ENCODE measurements at regions not wholly inside any gene's neighbourhood (a gene's known extent, or its start where the extent isn't known, plus 50 kb on each side); places are given as distances from the start of the nearest gene placed in this dataset.

GRCh38 chr13:23952796-23953195 lies 55.5 kb upstream of the C1QTNF9B start:
- no peak for TF ChIP-seq CTCF (IDR thresholded peaks at IDR 0.05; ENCODE audit: poor library complexity, severe bottlenecking)
- no peak for TF ChIP-seq POLR2AphosphoS5 (IDR thresholded peaks at IDR 0.05)
- no peak for TF ChIP-seq MXI1 (conservative IDR thresholded peaks at IDR 0.05; ENCODE audit: poor library complexity, severe bottlenecking)
- no peak for TF ChIP-seq EZH2 (IDR thresholded peaks at IDR 0.05; ENCODE audit: borderline replicate concordance, insufficient read depth, low read length, poor library complexity, severe bottlenecking)
- no peak for TF ChIP-seq TAF1 (IDR thresholded peaks at IDR 0.05; ENCODE audit: low read depth)
- TF ChIP-seq EP300 (conservative IDR thresholded peaks at IDR 0.05; ENCODE audit: poor library complexity, severe bottlenecking), result no peak
- TF ChIP-seq RAD21 (conservative IDR thresholded peaks at IDR 0.05), result no peak

Measured in neural cell (in vitro differentiated cells).